Gastroesophageal sphincter (tissue), 4 donors: ENCODE measurements at regions not wholly inside any gene's neighbourhood (a gene's known extent, or its start where the extent isn't known, plus 50 kb on each side); places are given as distances from the start of the nearest gene placed in this dataset.
"Not testable (repeated sequence)": the region's sequence is repeated elsewhere in the genome, so short reads cannot be mapped to it uniquely, and the experiment has no call there.

Experiments used
- ATAC-seq: fragments of 150-250 bp; one replicate; pipeline ENCODE4 v1.9.1; 2016; ENCODE audit warnings: mild to moderate bottlenecking, moderate library complexity
- H3K27ac ChIP-seq, 4 donors: fragments of 200-600 bp; sonication (generic) in 3 of 4; 1 replicate in 3 of 4; 2 replicates in 1 of 4; pipeline ENCODE4 v1.5.1; 2016 to 2019
- H3K27me3 ChIP-seq: fragments of 200-600 bp; sonication (generic); one replicate; pipeline ENCODE4 v1.5.1; 2019
- H3K36me3 ChIP-seq, 2 donors: fragments of 200-600 bp; sonication (generic); one replicate each; pipeline ENCODE4 v1.5.1; 2019; ENCODE audit warnings: control low read depth in 1 of 2
- H3K4me1 ChIP-seq, 3 donors: fragments of 200-600 bp; sonication (generic); 1 replicate in 2 of 3; 2 replicates in 1 of 3; pipeline ENCODE4 v1.5.1; 2016 to 2019; ENCODE audit warnings: control low read depth in 2 of 3
- H3K4me3 ChIP-seq, 2 donors: fragments of 200-600 bp; sonication (generic); one replicate each; pipeline ENCODE4 v1.5.1; 2019; ENCODE audit warnings: mild to moderate bottlenecking in 1 of 2, moderate library complexity in 1 of 2
- H3K9me3 ChIP-seq, 3 donors: fragments of 200-600 bp; sonication (generic); one replicate each; pipeline ENCODE4 v1.5.1; 2017 to 2019; ENCODE audit warnings: control low read depth in 2 of 3
- EP300 ChIP-seq: sonication (generic); formaldehyde crosslinking; IDR thresholded peaks from one replicate; pipeline ENCODE4 v1.6.1; 2017; ENCODE audit warnings: antibody characterized with exemption, mild to moderate bottlenecking
- POLR2A ChIP-seq, 2 donors: fragments of 450-650 bp; IDR thresholded peaks; one replicate each; pipeline ENCODE4 v1.6.1; 2017; ENCODE audit warnings: antibody characterized with exemption in 2 of 2, mild to moderate bottlenecking in 2 of 2, moderate library complexity in 1 of 2
- POLR2AphosphoS5 ChIP-seq: sonication (generic); formaldehyde crosslinking; IDR thresholded peaks from one replicate; pipeline ENCODE4 v1.6.1; 2017; ENCODE audit warnings: antibody characterized with exemption
- WGBS, 2 donors: methylation state at CpG; one replicate each; pipeline ENCODE4 v1.1.5; 2018; ENCODE audit warnings: low coverage in 1 of 2; 5-methylcytosine and 5-hydroxymethylcytosine counted together
- TF ChIP-seq, protein P1 (sequence below), 4 experiments: fragments of 200-600 bp in 2 of 4; fragments of 450-650 bp in 2 of 4; sonication (generic) in 1 of 4; IDR thresholded peaks; one replicate each; pipeline ENCODE4 v1.5.1; 2017 to 2019; ENCODE audit warnings: antibody characterized with exemption in 4 of 4, mild to moderate bottlenecking in 2 of 4, moderate library complexity in 2 of 4

DNA sequence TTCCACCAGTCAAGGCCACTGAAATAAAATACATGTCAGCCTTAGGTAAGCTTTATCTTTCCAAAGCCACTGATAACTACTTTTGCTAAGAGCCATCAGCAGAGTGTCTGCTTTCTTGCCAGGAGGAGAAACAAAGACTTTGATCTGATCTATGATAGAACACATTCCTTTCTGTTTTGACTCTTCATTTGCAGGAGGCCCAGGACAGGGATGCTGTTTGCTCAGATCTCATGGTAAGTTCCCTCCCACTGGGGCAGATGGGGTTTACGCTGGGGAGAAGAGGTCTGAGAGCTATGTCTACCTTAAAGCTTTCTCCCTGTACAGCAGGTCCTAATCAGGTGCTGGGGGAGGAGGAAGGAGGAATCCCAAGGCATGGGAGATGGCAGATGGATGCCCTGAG lies 497.6 kb downstream of the NTRK2 start:
- Histone ChIP-seq H3K36me3 (no peaks in the 10 kb centered on the region), H3K4me1 (no peaks in the 10 kb centered on the region), H3K9me3 (peaks cover 0 to 11% (median 0%) of the 10 kb centered on the region in 3 donors), H3K27ac (no peak overlapping the region), H3K4me3 (no peak overlapping the region), H3K27me3 (no peaks in the 10 kb centered on the region)
- TF ChIP-seq, protein P1, sequence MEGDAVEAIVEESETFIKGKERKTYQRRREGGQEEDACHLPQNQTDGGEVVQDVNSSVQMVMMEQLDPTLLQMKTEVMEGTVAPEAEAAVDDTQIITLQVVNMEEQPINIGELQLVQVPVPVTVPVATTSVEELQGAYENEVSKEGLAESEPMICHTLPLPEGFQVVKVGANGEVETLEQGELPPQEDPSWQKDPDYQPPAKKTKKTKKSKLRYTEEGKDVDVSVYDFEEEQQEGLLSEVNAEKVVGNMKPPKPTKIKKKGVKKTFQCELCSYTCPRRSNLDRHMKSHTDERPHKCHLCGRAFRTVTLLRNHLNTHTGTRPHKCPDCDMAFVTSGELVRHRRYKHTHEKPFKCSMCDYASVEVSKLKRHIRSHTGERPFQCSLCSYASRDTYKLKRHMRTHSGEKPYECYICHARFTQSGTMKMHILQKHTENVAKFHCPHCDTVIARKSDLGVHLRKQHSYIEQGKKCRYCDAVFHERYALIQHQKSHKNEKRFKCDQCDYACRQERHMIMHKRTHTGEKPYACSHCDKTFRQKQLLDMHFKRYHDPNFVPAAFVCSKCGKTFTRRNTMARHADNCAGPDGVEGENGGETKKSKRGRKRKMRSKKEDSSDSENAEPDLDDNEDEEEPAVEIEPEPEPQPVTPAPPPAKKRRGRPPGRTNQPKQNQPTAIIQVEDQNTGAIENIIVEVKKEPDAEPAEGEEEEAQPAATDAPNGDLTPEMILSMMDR (IDR thresholded peaks at IDR 0.05): no peak
- TF ChIP-seq POLR2A (IDR thresholded peaks at IDR 0.05) (no peak), POLR2AphosphoS5 (no peak), EP300 (no peak)
- ATAC-seq: no peak
- WGBS, 2 donors: 67% methylated on average over 1 of the region's 1 CpG; no CpG with 5 or more reads in 1 of the 2 donors

DNA sequence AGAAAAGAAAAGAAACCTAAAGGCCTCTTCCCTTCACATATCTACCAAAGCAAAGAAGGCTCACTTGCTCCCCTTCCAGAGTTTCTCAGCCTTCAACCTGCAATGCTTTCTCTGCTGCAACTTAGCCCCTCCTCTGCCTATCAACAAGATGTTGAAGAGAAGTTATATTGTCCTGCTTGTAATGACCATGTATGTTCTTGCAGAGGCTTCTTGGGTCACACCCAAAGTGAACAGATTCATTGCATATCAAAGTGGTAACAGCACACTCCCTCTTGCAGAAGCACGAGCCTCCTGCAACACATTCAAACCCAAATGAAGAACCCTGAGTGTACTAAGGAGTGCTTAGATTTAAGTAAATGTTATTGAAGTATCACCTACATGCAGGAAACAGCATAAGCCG lies 494.3 kb downstream of the NTRK2 start:
- ATAC-seq: no peak
- H3K27me3 ChIP-seq: no peaks in the 10 kb centered on the region
- H3K27ac ChIP-seq: no peak overlapping the region
- H3K4me1 ChIP-seq: no peaks in the 10 kb centered on the region
- H3K4me3 ChIP-seq: no peak overlapping the region
- H3K36me3 ChIP-seq: no peaks in the 10 kb centered on the region
- peaks cover 0 to 13% (median 0%) of the 10 kb centered on the region in 3 donors for H3K9me3 ChIP-seq
- no peak for TF ChIP-seq POLR2AphosphoS5
- no peak for TF ChIP-seq EP300
- TF ChIP-seq, protein P1 (IDR thresholded peaks at IDR 0.05): no peak
- TF ChIP-seq POLR2A (IDR thresholded peaks at IDR 0.05): no peak
- 72 to 81% methylated on average over 2 of the region's 2 CpGs for whole genome bisulfite sequencing, 2 donors

DNA sequence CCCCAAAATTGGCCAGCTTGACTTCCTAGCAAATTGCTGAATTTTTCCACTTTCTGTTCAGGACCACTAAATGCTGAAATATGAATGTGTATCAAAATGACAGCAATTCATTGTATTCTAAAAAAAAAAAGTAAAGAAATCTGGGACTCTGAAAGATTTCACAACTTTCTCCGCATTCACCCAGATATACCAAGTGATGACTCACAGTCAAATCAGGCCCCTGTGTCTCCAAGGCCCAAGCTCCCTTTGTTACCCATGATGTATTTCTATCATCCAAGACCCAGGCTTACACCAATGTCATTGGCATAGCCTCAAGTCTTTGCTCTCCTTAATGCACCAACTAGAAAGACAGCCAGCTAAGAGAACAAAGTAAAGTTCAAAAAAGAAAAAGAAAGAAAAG lies 493.9 kb downstream of the NTRK2 start:
- no peak for ATAC-seq
- Histone ChIP-seq H3K4me1 (no peaks in the 10 kb centered on the region), H3K36me3 (no peaks in the 10 kb centered on the region), H3K9me3 (peaks cover 0 to 13% (median 0%) of the 10 kb centered on the region in 3 donors), H3K4me3 (no peak overlapping the region), H3K27me3 (no peaks in the 10 kb centered on the region), H3K27ac (no peak overlapping the region)
- TF ChIP-seq, protein P1 (IDR thresholded peaks at IDR 0.05): no peak
- TF ChIP-seq EP300 (no peak), POLR2A (IDR thresholded peaks at IDR 0.05) (no peak), POLR2AphosphoS5 (no peak)
- WGBS, 2 donors: 81 to 86% methylated on average over 1 of the region's 1 CpG

DNA sequence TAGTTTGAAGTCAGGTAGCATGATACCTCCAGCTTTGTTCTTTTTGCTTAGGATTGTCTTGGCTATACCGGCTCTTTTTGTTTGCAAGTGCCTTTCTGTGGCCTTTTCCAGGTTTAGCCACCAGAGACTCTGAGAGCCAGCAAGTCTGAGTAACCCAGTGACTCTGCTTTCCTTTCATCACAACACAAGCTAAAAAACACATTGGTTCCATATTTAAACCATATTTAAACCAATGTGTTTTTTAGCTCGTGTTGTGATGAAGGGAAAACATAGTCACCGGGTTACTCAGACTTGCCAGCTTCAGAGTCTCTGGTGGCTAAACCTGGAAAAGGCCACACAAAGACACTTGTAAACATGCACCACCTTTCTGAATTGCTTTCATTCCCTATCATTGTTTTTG lies 493.3 kb downstream of the NTRK2 start:
- peak; percentile 39 for ATAC-seq
- Histone ChIP-seq H3K9me3 (peaks cover 0 to 13% (median 0%) of the 10 kb centered on the region in 3 donors), H3K36me3 (no peaks in the 10 kb centered on the region), H3K4me1 (no peaks in the 10 kb centered on the region), H3K27ac (no peak overlapping the region), H3K4me3 (no peak overlapping the region), H3K27me3 (no peaks in the 10 kb centered on the region)
- 49 to 68% methylated on average over 3 of the region's 3 CpGs for WGBS, 2 donors
- TF ChIP-seq POLR2AphosphoS5 (no peak), EP300 (no peak), POLR2A (IDR thresholded peaks at IDR 0.05) (no peak)
- TF ChIP-seq, protein P1 (IDR thresholded peaks at IDR 0.05): no peak

DNA sequence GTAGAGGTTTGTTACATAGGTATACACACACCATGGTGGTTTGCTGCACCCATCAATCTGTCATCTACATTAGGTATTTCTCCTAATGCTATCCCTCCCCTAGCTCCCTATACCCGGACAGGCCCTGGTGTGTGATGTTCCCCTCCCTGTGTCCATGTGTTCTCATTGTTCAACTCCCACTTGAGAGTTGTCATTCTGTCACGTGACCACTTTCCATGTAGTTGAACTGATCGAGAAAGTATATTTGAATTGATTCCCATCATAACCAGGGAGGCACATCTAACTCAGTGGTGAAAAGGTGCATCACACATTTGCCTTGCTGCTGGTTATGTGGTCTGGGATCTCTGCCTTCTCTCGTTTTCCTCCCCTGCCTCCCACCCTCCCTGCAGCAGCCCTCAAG lies 491.4 kb downstream of the NTRK2 start:
- not testable (repeated sequence) for H3K36me3 ChIP-seq, H3K4me1 ChIP-seq, H3K4me3 ChIP-seq, ATAC-seq, H3K27me3 ChIP-seq, H3K27ac ChIP-seq
- peaks cover 0 to 13% (median 0%) of the 10 kb centered on the region in 3 donors for H3K9me3 ChIP-seq
- WGBS, 2 donors: 82% methylated on average over 2 of the region's 4 CpGs; no CpG with 5 or more reads in 1 of the 2 donors
